ENCODE measurements at regions not wholly inside any gene's neighbourhood (a gene's known extent, or its start where the extent isn't known, plus 50 kb on each side); places are given as distances from the start of the nearest gene placed in this dataset.
"Not testable (repeated sequence)": the region's sequence is repeated elsewhere in the genome, so short reads cannot be mapped to it uniquely, and the experiment has no call there.

- DNase-seq (ENCODE audit: low read depth): no peak
- H3K4me3 ChIP-seq (ENCODE audit: low read length): no peak overlapping the region
- TF ChIP-seq CTCF (conservative IDR thresholded peaks at IDR 0.05; ENCODE audit: low read length): no peak
Measured at GRCh38 chr2:131828164-131828561, 300.5 kb downstream of the CCDC74A start.

GRCh38 chr2:131828633-131829455, 301.2 kb downstream of the CCDC74A start:
- H3K4me3 ChIP-seq (ENCODE audit: low read length); DNase-seq (ENCODE audit: low read depth): not testable (repeated sequence)

GRCh38 chr2:131829456-131830241, 302.0 kb downstream of the CCDC74A start:
- DNase-seq (ENCODE audit: low read depth); H3K4me3 ChIP-seq (ENCODE audit: low read length): not testable (repeated sequence)

GRCh38 chr2:131830242-131830945, 302.7 kb downstream of the CCDC74A start:
- not testable (repeated sequence) for DNase-seq (ENCODE audit: low read depth); H3K4me3 ChIP-seq (ENCODE audit: low read length)

GRCh38 chr2:131830946-131831310, 303.2 kb downstream of the CCDC74A start:
- H3K4me3 ChIP-seq (ENCODE audit: low read length); DNase-seq (ENCODE audit: low read depth): not testable (repeated sequence)

GRCh38 chr2:131831450-131832208, 303.9 kb downstream of the CCDC74A start:
- not testable (repeated sequence) for H3K4me3 ChIP-seq (ENCODE audit: low read length); DNase-seq (ENCODE audit: low read depth)

- H3K4me3 ChIP-seq (ENCODE audit: low read length); DNase-seq (ENCODE audit: low read depth): not testable (repeated sequence)
Measured at GRCh38 chr2:131832209-131832780, 304.6 kb downstream of the CCDC74A start.

GRCh38 chr2:131832917-131833316, 305.2 kb downstream of the CCDC74A start:
- not testable (repeated sequence) for H3K4me3 ChIP-seq (ENCODE audit: low read length); DNase-seq (ENCODE audit: low read depth)

- not testable (repeated sequence) for DNase-seq (ENCODE audit: low read depth); H3K4me3 ChIP-seq (ENCODE audit: low read length)
Measured at GRCh38 chr2:131833367-131834202, 305.9 kb downstream of the CCDC74A start.

- H3K4me3 ChIP-seq (ENCODE audit: low read length); DNase-seq (ENCODE audit: low read depth): not testable (repeated sequence)
Measured at GRCh38 chr2:131834203-131835020, 306.7 kb downstream of the CCDC74A start.

- not testable (repeated sequence) for DNase-seq (ENCODE audit: low read depth); H3K4me3 ChIP-seq (ENCODE audit: low read length)
Measured at GRCh38 chr2:131835022-131835421, 307.3 kb downstream of the CCDC74A start.
